HEK293T (cell line): ENCODE measurements at regions not wholly inside any gene's neighbourhood (a gene's known extent, or its start where the extent isn't known, plus 50 kb on each side); places are given as distances from the start of the nearest gene placed in this dataset.

Source experiments
- CTCF ChIA-PET: fragments of 350-600 bp; formaldehyde crosslinking; extraction: SDS; loops from one replicate; lab custom pipeline; 2021; ENCODE audit warnings: antibody characterized with exemption, inconsistent platforms; lab: Yijun Ruan, JAX
- POLR2A ChIA-PET: fragments of 350-600 bp; formaldehyde crosslinking; extraction: SDS; loops from one replicate; lab custom pipeline; 2020; ENCODE audit warnings: antibody characterized with exemption, inconsistent platforms; lab: Yijun Ruan, JAX
- DNase-seq: peaks from one replicate; pipeline ENCODE4 v3.0.0; 2012; ENCODE audit warnings: mixed read lengths; ENCODE audit errors: extremely low spot score
- ARNT ChIP-seq: fragments of 450-650 bp; IDR thresholded peaks from 2 replicates; pipeline ENCODE4 v1.6.1; 2017; ENCODE audit warnings: mild to moderate bottlenecking
- BHLHE40 ChIP-seq: fragments of 450-650 bp; IDR thresholded peaks from 2 replicates; pipeline ENCODE4 v1.6.1; 2016; ENCODE audit warnings: mild to moderate bottlenecking, moderate library complexity, borderline replicate concordance
- CTBP1 ChIP-seq: fragments of 450-650 bp; IDR thresholded peaks from 2 replicates; pipeline ENCODE4 v1.6.1; 2016; ENCODE audit warnings: borderline replicate concordance
- ELF4 ChIP-seq: fragments of 450-650 bp; IDR thresholded peaks from 2 replicates; pipeline ENCODE4 v1.6.1; 2017; ENCODE audit warnings: antibody characterized with exemption
- FOXA1 ChIP-seq: fragments of 450-650 bp; IDR thresholded peaks from 2 replicates; pipeline ENCODE4 v1.6.1; 2016; ENCODE audit warnings: mild to moderate bottlenecking
- FOXK2 ChIP-seq: fragments of 450-650 bp; IDR thresholded peaks from 2 replicates; pipeline ENCODE4 v1.6.1; 2016; ENCODE audit warnings: mild to moderate bottlenecking
- FOXM1 ChIP-seq: fragments of 450-650 bp; IDR thresholded peaks from 2 replicates; pipeline ENCODE4 v1.6.1; 2017; ENCODE audit warnings: mild to moderate bottlenecking, borderline replicate concordance
- HDGF ChIP-seq: fragments of 450-650 bp; IDR thresholded peaks from 2 replicates; pipeline ENCODE4 v1.6.1; 2017; ENCODE audit warnings: antibody characterized with exemption, borderline replicate concordance
- L3MBTL2 ChIP-seq: fragments of 450-650 bp; conservative IDR thresholded peaks from 2 replicates; pipeline ENCODE4 v1.6.1; 2016; ENCODE audit warnings: mild to moderate bottlenecking
- LEF1 ChIP-seq: fragments of 450-650 bp; IDR thresholded peaks from 2 replicates; pipeline ENCODE4 v1.6.1; 2017; ENCODE audit warnings: mild to moderate bottlenecking, borderline replicate concordance
- NFRKB ChIP-seq: fragments of 450-650 bp; IDR thresholded peaks from 2 replicates; pipeline ENCODE4 v1.6.1; 2016; ENCODE audit warnings: mild to moderate bottlenecking, moderate library complexity
- SP1 ChIP-seq: fragments of 450-650 bp; IDR thresholded peaks from 2 replicates; pipeline ENCODE4 v1.6.1; 2017
- SUZ12 ChIP-seq: fragments of 450-650 bp; IDR thresholded peaks from 2 replicates; pipeline ENCODE4 v1.6.1; 2016; ENCODE audit warnings: mild to moderate bottlenecking
- TARDBP ChIP-seq: fragments of 450-650 bp; IDR thresholded peaks from 2 replicates; pipeline ENCODE4 v1.6.1; 2016
- ZNF384 ChIP-seq: fragments of 450-650 bp; IDR thresholded peaks from 2 replicates; pipeline ENCODE4 v1.6.1; 2016
- TF ChIP-seq, protein P1 (sequence below): fragments of 450-650 bp; IDR thresholded peaks from 2 replicates; pipeline ENCODE4 v1.6.1; 2016

DNA sequence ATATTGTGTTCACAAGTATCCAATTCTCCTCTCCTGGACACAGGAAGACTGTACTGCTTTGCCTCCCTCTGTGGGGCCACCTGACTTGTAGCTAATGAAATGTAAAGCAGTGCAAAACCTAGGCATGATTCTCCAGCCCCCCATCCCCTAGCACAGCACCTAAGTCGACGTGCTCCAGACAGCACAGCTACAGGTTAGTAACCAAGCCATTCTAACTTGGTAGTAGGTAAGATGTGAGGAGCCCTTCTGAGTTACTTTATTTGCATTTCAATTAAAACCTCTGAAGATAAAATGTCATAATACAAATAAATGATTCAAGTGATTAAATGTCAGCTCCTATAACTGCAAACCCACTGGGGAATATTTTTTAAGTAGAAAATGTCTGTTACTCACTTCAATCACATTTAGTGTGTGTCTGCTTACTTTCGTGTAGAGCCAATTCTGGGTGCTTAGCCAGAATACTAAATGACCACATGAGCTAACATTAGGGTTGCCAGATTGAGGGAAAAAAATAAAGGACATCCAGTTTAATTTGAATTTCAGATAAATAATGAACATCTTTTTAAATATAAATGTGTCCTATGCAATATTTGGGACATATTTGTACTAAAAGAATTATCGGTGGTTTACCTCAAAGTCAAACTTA lies 64.8 kb upstream of the HIF1A start:
- TF ChIP-seq ARNT (no peak), FOXM1 (no peak), BHLHE40 (no peak), SP1 (no peak), NFRKB (no peak), TARDBP (no peak), HDGF (no peak), FOXA1 (no peak), ELF4 (no peak), L3MBTL2 (no peak), ZNF384 (no peak), LEF1 (no peak), CTBP1 (no peak), SUZ12 (no peak)
- TF ChIP-seq, protein P1, sequence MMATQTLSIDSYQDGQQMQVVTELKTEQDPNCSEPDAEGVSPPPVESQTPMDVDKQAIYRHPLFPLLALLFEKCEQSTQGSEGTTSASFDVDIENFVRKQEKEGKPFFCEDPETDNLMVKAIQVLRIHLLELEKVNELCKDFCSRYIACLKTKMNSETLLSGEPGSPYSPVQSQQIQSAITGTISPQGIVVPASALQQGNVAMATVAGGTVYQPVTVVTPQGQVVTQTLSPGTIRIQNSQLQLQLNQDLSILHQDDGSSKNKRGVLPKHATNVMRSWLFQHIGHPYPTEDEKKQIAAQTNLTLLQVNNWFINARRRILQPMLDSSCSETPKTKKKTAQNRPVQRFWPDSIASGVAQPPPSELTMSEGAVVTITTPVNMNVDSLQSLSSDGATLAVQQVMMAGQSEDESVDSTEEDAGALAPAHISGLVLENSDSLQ, result no peak
- CTCF ChIA-PET, result no interaction called here

DNA sequence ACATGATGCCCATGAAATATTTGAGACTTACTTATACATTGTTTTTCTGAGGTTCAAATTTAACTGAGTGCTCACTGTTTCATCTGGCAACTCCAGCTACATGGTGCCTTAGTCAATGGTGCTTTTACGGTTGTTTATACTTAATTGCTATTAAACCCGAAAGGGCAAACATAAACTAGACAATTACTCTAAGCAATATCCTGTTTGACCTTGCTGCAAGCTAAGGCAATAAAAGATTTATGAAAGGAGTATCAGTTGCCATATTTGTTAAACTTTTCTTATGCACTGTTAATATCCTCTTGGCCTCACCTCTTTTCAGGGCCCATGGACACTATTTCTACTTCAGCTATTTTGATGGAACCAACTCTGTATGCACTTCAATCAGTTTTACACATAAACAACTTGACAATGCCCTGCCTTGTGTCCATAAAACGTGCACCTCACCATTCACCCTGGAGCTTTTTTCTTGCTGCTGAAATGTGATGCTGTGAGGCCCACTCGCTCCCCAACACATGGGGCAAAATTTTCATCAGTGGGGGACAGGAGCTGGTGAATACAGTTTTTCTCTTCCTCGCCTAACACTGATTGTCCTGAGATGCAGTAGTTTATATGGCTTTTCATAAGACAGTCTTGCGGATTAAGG lies 64.1 kb upstream of the HIF1A start:
- POLR2A ChIA-PET, result interaction anchor here (1.2 kb wide), 1 partner anchor 64 kb away, joined by 4 read pairs; the partner anchor contains the start of gene HIF1A
- CTCF ChIA-PET, result no interaction called here
- DNase-seq, result no peak
- 0 out of 2 replicates have a peak, but pooled peaks have one; percentile 57 for TF ChIP-seq CTBP1
- TF ChIP-seq, protein P1, result peak; percentile 33; the same call in 1 of the 2 replicates
- no peak for TF ChIP-seq HDGF

More for the DNA sequence above, 64.8 kb upstream of the HIF1A start:
- no peak for DNase-seq
- POLR2A ChIA-PET, result interaction anchor here (1.2 kb wide), 1 partner anchor 65 kb away, joined by 4 read pairs; the partner anchor contains the start of gene HIF1A

DNA sequence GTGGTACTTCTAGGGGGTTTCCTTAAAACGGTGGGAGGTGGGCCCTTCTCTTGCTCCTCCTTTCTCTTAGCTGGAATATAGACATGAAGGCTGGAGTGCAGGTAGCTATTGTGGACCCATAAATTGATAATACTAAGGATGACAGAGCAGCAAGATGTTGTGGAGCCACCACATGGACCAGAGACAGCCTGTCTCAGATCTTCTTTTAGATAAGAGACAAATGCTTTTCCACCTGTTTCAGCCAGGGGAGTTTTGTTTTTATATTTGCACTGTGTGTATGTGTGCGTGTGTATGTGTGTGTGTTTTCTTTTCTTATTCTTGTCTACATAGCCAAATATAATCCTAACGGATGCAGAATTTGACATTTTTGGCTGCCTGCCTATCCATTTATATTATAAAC lies 62.9 kb upstream of the HIF1A start:
- DNase-seq, result no peak
- ChIA-PET CTCF (no interaction called here), POLR2A (no interaction called here)
- TF ChIP-seq BHLHE40 (no peak), TARDBP (no peak)

DNA sequence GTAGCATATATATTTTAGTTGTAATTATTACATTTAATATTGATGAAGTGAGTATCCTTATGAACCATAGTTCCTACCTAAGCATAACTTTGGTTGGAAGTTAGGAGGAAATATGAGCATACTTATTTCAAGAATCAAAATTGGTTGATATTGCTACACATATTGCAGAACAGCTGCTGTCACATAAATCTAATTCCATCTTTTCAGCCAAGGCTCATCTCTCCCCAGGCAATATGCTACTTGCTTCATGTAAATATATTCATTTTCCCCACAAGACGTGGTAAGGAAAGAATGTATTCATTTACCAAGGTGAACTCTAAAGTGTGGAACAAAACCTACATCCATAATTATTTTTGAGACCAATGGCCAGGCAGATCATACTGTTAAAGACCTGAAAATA lies 62.5 kb upstream of the HIF1A start:
- no peak for DNase-seq
- ChIA-PET CTCF (no interaction called here), POLR2A (no interaction called here)
- no peak for TF ChIP-seq ARNT
- no peak for TF ChIP-seq NFRKB
- no peak for TF ChIP-seq FOXM1
- no peak for TF ChIP-seq SP1
- TF ChIP-seq SUZ12, result no peak
- TF ChIP-seq, protein P1, result no peak
- no peak for TF ChIP-seq ELF4
- TF ChIP-seq TARDBP, result no peak
- no peak for TF ChIP-seq LEF1
- no peak for TF ChIP-seq ZNF384
- no peak for TF ChIP-seq HDGF

GRCh38 chr14:61636291-61636690 lies 59.0 kb upstream of the HIF1A start:
- ChIA-PET CTCF (no interaction called here), POLR2A (interaction anchor here (0.6 kb wide), 1 partner anchor 79 kb away, joined by 3 read pairs; no protein-coding TSS in a partner anchor)
- TF ChIP-seq L3MBTL2, result no peak
- no peak for DNase-seq

GRCh38 chr14:61636779-61637178 lies 58.5 kb upstream of the HIF1A start:
- TF ChIP-seq L3MBTL2 (no peak), TARDBP (no peak), ELF4 (no peak), SP1 (no peak), ZNF384 (no peak), HDGF (no peak), FOXA1 (no peak), NFRKB (no peak), FOXK2 (no peak), LEF1 (no peak), SUZ12 (no peak), ARNT (no peak), CTBP1 (no peak)
- TF ChIP-seq, protein P1, result no peak
- DNase-seq, result no peak
- ChIA-PET POLR2A (no interaction called here), CTCF (no interaction called here)
